Caco-2 (cell line): ENCODE measurements at regions not wholly inside any gene's neighbourhood (a gene's known extent, or its start where the extent isn't known, plus 50 kb on each side); places are given as distances from the start of the nearest gene placed in this dataset.

Experiments
- BruUV-seq: library from RNA; stranded (reverse); fragments of 400-500 nt; replicated peaks from 2 replicates; lab custom pipeline; 2021; lab: Mats Ljungman, UMichigan
- CTCF ChIA-PET: fragments of 300-600 bp; sonication (Branson Sonifier 250); formaldehyde crosslinking; loops from one replicate; lab custom pipeline; 2022; ENCODE audit warnings: antibody characterized with exemption; lab: Charles Lee
- POLR2A ChIA-PET: fragments of 300-600 bp; sonication (Branson Sonifier 250); formaldehyde crosslinking; loops from one replicate; lab custom pipeline; 2022; ENCODE audit warnings: antibody characterized with exemption; lab: Charles Lee
- DNase-seq, 2 experiments: peaks; one replicate each; pipeline versions ENCODE4 v3.0.0 to v3.0.0-alpha.2; 2020 to 2022
- H3K27me3 ChIP-seq: replicated peaks from 2 replicates; pipeline ENCODE4 v1.6.0; 2011; ENCODE audit warnings: low read length; ENCODE audit not compliant: control insufficient read depth, insufficient read depth
- H3K36me3 ChIP-seq: 2 replicates; pipeline ENCODE4 v1.5.1; 2011; ENCODE audit warnings: low read length; ENCODE audit not compliant: control insufficient read depth, insufficient read depth
- H3K4me1 ChIP-seq: fragments of 250-450 bp; sonication (Bioruptor Pico); 2 replicates; pipeline ENCODE4 v1.5.1; 2020; ENCODE audit warnings: mild to moderate bottlenecking
- H3K4me3 ChIP-seq: 2 replicates; pipeline ENCODE4 v1.5.1; 2011; ENCODE audit warnings: low read depth, mild to moderate bottlenecking, control low read depth, low read length
- H3K9me3 ChIP-seq: fragments of 250-450 bp; sonication (Bioruptor Pico); 2 replicates; pipeline ENCODE4 v1.5.1; 2020; ENCODE audit warnings: mild to moderate bottlenecking, moderate library complexity
- H3K27ac Mint-ChIP-seq: one replicate; pipeline ENCODE4 v1.8.0; 2022; ENCODE audit warnings: mixed read lengths; ENCODE audit not compliant: unreplicated experiment
- H3K27me3 Mint-ChIP-seq: one replicate; pipeline ENCODE4 v1.8.0; 2022; ENCODE audit warnings: mixed read lengths; ENCODE audit not compliant: insufficient read depth, unreplicated experiment
- H3K36me3 Mint-ChIP-seq: one replicate; pipeline ENCODE4 v1.8.0; 2022; ENCODE audit warnings: mild to moderate bottlenecking, mixed read lengths; ENCODE audit not compliant: insufficient read depth, unreplicated experiment
- H3K4me1 Mint-ChIP-seq: one replicate; pipeline ENCODE4 v1.8.0; 2022; ENCODE audit warnings: low read depth, mixed read lengths; ENCODE audit not compliant: unreplicated experiment
- H3K4me3 Mint-ChIP-seq: one replicate; pipeline ENCODE4 v1.8.0; 2022; ENCODE audit warnings: mild to moderate bottlenecking, moderate library complexity, mixed read lengths; ENCODE audit not compliant: unreplicated experiment
- H3K9me3 Mint-ChIP-seq: one replicate; pipeline ENCODE4 v1.8.0; 2022; ENCODE audit warnings: mixed read lengths; ENCODE audit not compliant: unreplicated experiment
- CTCF ChIP-seq, 2 experiments: fragments of 200-600 bp in 1 of 2; IDR thresholded peaks; 1 replicate in 1 of 2; 2 replicates in 1 of 2; pipeline versions ENCODE4 v1.5.1 to v1.8.0; 2011 to 2022; ENCODE audit warnings: antibody characterized with exemption in 1 of 2, control low read depth in 1 of 2, inconsistent platforms in 1 of 2, low read depth in 1 of 2, low read length in 1 of 2, mild to moderate bottlenecking in 1 of 2, moderate library complexity in 1 of 2; ENCODE audit not compliant: insufficient read depth in 1 of 2, severe bottlenecking in 1 of 2, unreplicated experiment in 1 of 2
- intact Hi-C: fragments of 100-400 bp; cut with micrococcal nuclease; formaldehyde crosslinking; loops from one replicate; pipeline ENCODE4 v1.10.0; 2022; ENCODE audit not compliant: unreplicated experiment

- CTCF ChIA-PET = no interaction called here
- Mint-ChIP-seq H3K27me3 (no peaks in the 10 kb centered on the region), H3K36me3 (no peaks in the 10 kb centered on the region), H3K4me1 (peaks cover 6% of the 10 kb centered on the region), H3K4me3 (no peak overlapping the region), H3K27ac (no peak overlapping the region), H3K9me3 (no peaks in the 10 kb centered on the region)
- no peak overlapping the region for H3K4me3 ChIP-seq
- no peaks in the 10 kb centered on the region for H3K4me1 ChIP-seq
- no peaks in the 10 kb centered on the region for H3K27me3 ChIP-seq
- H3K9me3 ChIP-seq = no peaks in the 10 kb centered on the region
- intact Hi-C loops = no loop called here
- no peak for DNase-seq
- TF ChIP-seq CTCF (IDR thresholded peaks at IDR 0.05; ENCODE audit: insufficient read depth in 1 of 2, low read depth in 1 of 2, low read length in 1 of 2, severe bottlenecking in 1 of 2, unreplicated experiment in 1 of 2) = no peak
- POLR2A ChIA-PET = no interaction called here
- BruUV-seq = no TSS peak
- H3K36me3 ChIP-seq = no peaks in the 10 kb centered on the region
These were observed 67.5 kb upstream of the SPATA13 start for GRCh38 chr13:24093047-24093446.

- H3K4me3 Mint-ChIP-seq = no peak overlapping the region
- CTCF ChIA-PET = no interaction called here
- peaks cover 6% of the 10 kb centered on the region for H3K4me1 Mint-ChIP-seq
- H3K9me3 ChIP-seq = no peaks in the 10 kb centered on the region
- no peak for DNase-seq
- intact Hi-C loops = no loop called here
- no peaks in the 10 kb centered on the region for H3K4me1 ChIP-seq
- H3K36me3 Mint-ChIP-seq = no peaks in the 10 kb centered on the region
- H3K9me3 Mint-ChIP-seq = no peaks in the 10 kb centered on the region
- POLR2A ChIA-PET = interaction anchor here (0.6 kb wide), 1 partner anchor 9 kb away, joined by 3 read pairs; no protein-coding TSS in a partner anchor
- H3K36me3 ChIP-seq = no peaks in the 10 kb centered on the region
- TF ChIP-seq CTCF (IDR thresholded peaks at IDR 0.05; ENCODE audit: insufficient read depth in 1 of 2, low read depth in 1 of 2, low read length in 1 of 2, severe bottlenecking in 1 of 2, unreplicated experiment in 1 of 2) = no peak
- no peak overlapping the region for H3K4me3 ChIP-seq
- H3K27me3 ChIP-seq = no peaks in the 10 kb centered on the region
- peak overlapping the region; percentile 65 for H3K27ac Mint-ChIP-seq
- BruUV-seq = no TSS peak
- no peaks in the 10 kb centered on the region for H3K27me3 Mint-ChIP-seq
These were observed 63.9 kb upstream of the SPATA13 start for GRCh38 chr13:24096659-24097058.

- BruUV-seq = no TSS peak
- no peaks in the 10 kb centered on the region for H3K27me3 ChIP-seq
- Mint-ChIP-seq H3K36me3 (no peaks in the 10 kb centered on the region), H3K4me3 (no peak overlapping the region), H3K4me1 (peaks cover 6% of the 10 kb centered on the region), H3K27me3 (no peaks in the 10 kb centered on the region), H3K27ac (peak overlapping the region; percentile 65), H3K9me3 (no peaks in the 10 kb centered on the region)
- no peaks in the 10 kb centered on the region for H3K9me3 ChIP-seq
- no peaks in the 10 kb centered on the region for H3K36me3 ChIP-seq
- ChIA-PET POLR2A (no interaction called here), CTCF (no interaction called here)
- no peak overlapping the region for H3K4me3 ChIP-seq
- TF ChIP-seq CTCF (IDR thresholded peaks at IDR 0.05; ENCODE audit: insufficient read depth in 1 of 2, low read depth in 1 of 2, low read length in 1 of 2, severe bottlenecking in 1 of 2, unreplicated experiment in 1 of 2) = no peak
- intact Hi-C loops = no loop called here
- no peaks in the 10 kb centered on the region for H3K4me1 ChIP-seq
- DNase-seq = no peak
These were observed 63.5 kb upstream of the SPATA13 start for GRCh38 chr13:24097064-24097463.
